Right lung (tissue), 2 donors: ENCODE measurements at regions not wholly inside any gene's neighbourhood (a gene's known extent, or its start where the extent isn't known, plus 50 kb on each side); places are given as distances from the start of the nearest gene placed in this dataset.

Source experiments
- DNase-seq, 2 donors: peaks; one replicate each; pipeline ENCODE4 v3.0.0-alpha.2; 2013

DNA sequence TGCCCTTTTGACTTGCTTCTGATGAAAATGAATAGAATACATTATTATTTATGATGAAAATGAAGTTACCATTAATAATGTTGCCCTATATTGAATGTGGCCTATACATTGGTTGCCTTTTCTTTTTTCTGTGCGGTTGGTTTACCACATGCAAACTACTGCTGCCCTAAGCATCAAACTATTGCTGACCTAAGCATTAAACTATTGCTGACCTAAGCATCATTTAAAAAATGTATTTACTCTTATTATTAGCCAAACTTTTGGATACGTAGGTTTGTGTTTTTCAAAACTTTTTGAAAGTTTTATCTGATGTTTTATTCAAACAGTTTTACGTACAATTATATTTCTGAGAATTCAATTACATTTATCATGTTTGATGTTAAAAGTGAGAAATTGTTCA lies 76.0 kb upstream of the CDH10 start:
- DNase-seq, result no peak

DNA sequence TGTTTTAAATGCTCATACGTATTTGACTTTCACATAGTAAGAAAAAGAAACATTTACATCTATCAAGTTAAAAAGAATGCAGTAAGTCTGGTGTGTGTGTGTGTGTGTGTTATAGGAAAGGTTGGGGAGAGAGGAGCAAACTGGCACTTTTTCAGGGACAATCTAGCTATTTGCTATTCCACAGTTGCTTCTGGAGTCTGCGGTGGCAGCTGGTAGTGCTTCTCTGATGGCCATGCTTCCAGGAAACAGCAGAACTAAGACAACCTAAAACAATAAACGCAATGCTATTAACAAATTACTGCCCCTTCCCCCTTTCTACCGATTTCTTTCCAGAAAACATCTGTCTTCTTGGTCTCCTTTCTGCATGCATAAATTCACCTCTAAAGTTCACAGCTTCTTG lies 70.0 kb upstream of the CDH10 start:
- DNase-seq, result peak in 1 of 2 donors; percentile 1

DNA sequence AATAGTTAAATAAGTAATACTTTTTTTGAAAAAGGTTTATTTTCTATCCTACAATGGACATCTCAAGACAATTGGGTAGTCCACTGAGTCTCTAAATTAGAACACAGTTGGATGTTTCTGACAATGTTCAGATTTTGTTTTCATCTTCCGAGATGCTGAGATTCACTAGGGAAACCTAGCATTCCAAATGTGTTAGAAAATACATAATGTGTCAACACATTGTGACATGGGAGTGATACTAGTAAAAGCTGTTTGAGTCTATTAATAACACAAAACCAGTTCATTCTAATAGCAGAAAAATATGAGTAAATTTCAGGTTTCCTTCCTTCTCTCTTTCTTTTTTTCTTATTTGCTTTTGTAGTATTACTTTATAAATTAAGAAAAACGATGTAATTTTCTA lies 68.2 kb upstream of the CDH10 start:
- DNase-seq, result no peak

DNA sequence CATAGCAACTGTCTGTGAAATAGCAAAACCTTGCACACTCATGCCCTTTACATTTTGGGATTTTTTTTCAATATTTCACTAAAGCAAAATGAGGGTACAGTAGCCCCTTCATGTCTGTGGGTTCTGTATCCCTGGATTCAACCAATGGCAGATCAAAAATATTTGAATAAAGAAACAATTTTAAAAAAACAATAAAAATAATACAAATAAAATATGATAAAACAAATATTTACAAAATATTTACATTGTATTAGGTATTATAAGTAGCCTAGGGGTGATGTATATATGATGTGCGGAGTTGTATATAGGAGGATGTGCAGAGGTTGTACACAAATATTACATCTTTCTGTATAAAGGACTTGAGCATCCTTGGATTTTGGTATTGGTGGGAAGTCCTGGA lies 67.3 kb upstream of the CDH10 start:
- no peak for DNase-seq

DNA sequence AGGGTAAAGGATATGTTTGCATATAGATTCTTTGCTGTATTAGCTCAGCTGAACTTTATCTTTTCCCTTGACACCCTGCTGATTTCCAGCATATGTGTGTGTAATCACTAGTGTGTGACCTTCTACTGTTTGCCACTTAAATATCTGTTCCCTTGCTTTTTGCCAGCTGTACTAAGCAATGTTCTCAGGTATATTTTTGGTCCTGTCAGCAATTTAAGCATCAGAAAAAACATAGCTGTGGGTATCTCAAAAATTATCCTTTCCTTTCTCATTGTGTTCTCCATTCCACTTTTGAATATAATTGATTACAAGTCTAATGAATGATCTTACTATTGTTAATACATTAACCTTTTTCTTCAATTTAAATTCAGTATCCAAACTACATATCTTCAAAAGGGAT lies 59.2 kb upstream of the CDH10 start:
- DNase-seq, result no peak
